Stimulated activated CD8-positive, alpha-beta memory T cell treated with anti-CD3 and anti-CD28 coated beads, Interleukin-15, amount 100 ng/mL, for 48 hours (primary cell): ENCODE measurements at regions not wholly inside any gene's neighbourhood (a gene's known extent, or its start where the extent isn't known, plus 50 kb on each side); places are given as distances from the start of the nearest gene placed in this dataset.
A peak's percentile ranks its signal among the peaks of the same experiment; 100 is the strongest.

ENCODE experiments used
- DNase-seq, 2 donors: peaks; one replicate each; pipeline ENCODE4 v3.0.0-alpha.2; 2020; ENCODE audit warnings: low read depth in 2 of 2

- peak in 1 of 2 donors; percentile 24 for DNase-seq
Measured at GRCh38 chr3:72375237-72376076, 472.8 kb downstream of the SHQ1 start.

- no peak for DNase-seq
Measured at GRCh38 chr3:72373139-72373538, 475.1 kb downstream of the SHQ1 start.

- no peak for DNase-seq
Measured at GRCh38 chr3:72372161-72372560, 476.1 kb downstream of the SHQ1 start.

GRCh38 chr3:72371431-72371830 is 476.8 kb downstream of the SHQ1 start:
- no peak for DNase-seq

DNA sequence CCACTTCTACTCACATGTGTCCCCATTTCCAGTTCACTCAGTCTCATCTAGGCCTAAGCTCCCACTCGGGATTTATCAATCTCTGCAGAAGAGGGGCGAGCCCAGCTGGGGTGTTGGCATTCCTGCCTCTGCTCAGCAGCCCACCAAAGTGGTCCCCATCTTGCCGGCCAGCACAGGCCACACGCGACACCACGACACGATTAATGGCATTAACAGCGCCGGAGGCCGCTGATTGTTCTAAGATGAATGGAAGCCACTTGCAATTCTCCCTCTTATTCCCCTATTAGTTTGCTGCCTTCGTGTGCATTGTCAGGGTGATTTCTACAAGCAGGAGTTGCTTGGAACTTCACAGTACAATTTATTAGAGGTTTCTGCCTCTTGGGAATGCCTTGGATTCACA is 477.3 kb downstream of the SHQ1 start:
- no peak for DNase-seq

DNA sequence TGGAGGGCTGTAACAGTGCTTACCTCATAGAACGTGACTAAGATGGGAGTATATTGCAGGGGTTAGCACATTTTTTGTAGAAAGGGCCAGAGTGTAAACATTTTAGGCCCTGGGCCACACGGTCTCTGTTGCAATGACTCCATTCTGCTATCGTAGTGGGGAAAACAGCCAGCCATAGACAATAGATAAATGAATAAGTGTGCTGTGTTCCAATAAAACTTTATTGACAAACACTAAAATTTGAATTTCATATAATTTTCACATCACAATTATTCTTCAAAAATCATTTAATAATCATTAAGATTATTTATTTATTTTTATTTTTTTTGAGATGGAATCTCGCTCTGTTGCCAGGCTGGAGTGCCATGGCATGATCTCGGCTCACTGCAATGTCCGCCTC is 478.6 kb downstream of the SHQ1 start:
- DNase-seq = no peak

- no peak for DNase-seq
Measured at GRCh38 chr3:72368331-72368975, 479.8 kb downstream of the SHQ1 start.

GRCh38 chr3:72361990-72362389 is 486.3 kb downstream of the SHQ1 start:
- DNase-seq = no peak

DNA sequence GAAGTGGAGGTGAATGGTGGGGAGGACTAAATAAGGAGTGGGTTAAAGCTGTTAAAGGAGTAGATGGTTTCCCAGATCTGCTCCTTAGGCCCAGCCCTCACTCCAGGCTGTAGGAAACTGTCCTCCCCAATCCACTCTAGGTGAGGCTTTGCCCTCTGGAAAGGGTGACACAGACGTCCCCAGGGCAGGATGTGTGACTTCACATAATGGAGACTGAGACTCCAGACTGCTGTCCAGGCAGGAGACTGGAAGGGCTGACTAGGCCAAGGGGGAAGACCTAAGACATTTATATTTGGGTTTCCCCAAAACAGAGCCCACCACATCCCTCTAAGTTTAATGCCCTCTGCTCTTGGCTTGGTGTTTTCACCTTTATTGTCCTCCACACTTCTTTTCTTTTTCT is 488.5 kb downstream of the SHQ1 start:
- no peak for DNase-seq

- no peak for DNase-seq
Measured at GRCh38 chr3:72355168-72355567, 493.1 kb downstream of the SHQ1 start.

- DNase-seq = no peak
Measured at GRCh38 chr3:72354486-72354885, 493.8 kb downstream of the SHQ1 start.

DNA sequence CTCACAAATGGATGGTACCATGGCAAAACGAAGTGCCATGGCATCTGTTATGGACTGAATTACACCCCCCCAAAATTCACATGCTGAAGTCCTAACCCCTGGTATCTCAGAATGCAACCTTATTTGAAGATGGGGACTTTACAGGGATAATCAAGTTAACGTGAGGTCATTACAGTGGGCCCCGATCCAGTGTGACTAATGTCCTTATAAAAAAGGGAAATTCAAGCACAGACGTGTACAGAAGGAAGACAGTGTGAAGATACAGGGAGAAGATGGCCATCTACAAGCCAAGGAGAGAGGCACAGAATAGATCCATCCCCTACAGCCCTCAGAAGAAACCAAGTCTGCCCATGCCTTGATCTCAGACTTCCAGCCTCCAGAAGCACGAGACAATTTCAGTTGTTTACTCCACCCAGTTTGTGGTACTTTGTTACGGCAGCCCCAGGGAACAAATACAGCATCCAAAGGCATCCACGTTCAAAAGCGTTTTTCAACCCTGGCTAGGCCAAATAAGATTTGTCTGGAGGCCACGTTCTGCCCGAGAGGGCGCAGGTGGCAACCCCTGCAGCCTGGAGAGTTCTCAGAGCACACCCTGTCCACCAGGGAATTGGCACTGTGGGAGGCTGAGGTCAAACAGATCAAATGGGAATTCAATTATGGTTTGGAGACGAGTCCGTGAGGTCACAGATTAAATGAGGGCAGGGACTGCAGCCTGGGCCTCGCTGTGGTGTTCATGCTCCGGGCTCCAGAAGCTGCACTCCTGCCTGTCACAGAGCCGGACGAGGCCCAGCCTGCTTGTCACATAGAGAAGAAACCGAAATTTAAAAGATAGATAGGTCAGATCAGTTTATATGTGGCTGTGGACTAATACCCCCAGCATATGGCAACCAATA is 494.8 kb downstream of the SHQ1 start:
- no peak for DNase-seq

GRCh38 chr3:72352176-72352575 is 496.1 kb downstream of the SHQ1 start:
- DNase-seq = no peak

DNA sequence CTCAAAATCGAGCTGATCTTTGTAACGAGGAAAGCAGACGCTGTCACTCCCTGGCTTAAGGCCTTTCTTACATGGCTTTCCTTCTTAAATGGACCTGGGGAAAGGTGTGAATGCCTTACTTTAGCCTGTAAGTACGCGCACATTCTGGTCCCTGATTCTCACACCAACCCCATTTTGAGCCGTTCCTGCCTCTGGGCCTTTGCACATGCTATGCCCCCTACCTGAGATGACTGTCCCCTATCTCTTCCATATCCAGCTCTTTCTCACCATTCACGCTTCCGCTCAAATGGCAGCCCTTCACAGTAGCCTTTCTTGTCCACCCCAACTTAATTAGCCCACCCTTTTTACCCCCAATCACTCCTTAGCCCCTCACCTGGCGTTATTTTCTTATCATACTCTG is 496.7 kb downstream of the SHQ1 start:
- no peak for DNase-seq

DNA sequence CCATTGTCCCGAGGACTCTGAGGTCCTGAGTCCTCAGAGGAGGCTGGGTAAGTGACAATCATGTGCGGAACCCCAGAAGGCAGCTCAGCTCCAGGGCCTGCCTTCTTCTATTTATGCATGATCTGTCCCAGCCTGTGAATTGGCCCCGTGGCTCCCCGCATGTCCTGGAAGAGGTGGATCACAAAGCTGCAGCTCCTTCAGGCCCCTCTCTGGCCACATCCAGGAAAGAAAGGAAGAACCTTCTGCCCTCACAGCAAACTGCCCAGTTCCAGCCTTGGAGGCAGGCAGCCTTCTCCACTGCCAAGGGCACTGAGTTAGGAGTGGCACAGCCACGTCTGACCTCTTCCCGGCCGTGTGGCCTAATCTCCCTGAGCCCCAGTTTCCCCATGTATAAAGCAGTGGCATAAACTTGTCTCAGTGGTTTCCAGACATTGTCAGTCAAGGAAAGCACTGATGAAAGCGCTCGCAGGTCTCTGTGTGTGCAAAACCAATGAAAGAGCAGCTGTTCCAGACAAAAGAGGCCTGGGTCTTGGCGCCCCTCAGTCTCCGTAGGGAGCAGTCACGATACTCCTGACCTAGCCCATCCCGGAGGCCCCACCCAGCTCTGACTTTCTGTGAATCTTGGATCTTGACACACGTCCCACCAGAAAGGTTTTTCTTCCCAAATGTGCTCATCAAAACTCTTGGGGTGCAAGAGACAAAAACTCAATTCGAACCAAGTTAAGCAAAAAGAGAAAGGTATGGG is 497.3 kb downstream of the SHQ1 start:
- DNase-seq = no peak

DNA sequence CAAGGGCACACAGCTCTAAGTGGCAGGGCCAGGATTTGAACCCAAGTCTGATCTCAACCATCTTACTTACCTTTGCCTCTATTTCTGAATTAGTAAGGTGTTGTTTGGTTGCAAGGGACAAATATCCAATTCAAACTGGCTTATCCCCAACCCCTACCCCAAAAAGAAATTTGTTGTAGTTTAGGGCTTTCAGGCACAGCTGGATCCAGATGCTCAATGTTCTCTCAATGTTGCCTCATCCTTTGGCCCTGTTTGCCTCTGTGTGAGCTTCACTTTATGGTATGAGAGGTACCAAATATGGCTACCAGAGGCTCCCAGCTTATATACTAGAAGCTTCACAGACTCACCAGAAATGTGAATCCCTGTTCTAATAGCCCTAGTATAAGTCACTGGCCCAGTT is 499.9 kb downstream of the SHQ1 start:
- DNase-seq = no peak

- DNase-seq = peak; percentile 53 to 66
Measured at GRCh38 chr3:72347819-72348319, 500.4 kb downstream of the SHQ1 start.

- no peak for DNase-seq
Measured at GRCh38 chr3:72346526-72346926, 501.7 kb downstream of the SHQ1 start.

- DNase-seq = no peak
Measured at GRCh38 chr3:72345980-72346379, 502.3 kb downstream of the SHQ1 start.

DNA sequence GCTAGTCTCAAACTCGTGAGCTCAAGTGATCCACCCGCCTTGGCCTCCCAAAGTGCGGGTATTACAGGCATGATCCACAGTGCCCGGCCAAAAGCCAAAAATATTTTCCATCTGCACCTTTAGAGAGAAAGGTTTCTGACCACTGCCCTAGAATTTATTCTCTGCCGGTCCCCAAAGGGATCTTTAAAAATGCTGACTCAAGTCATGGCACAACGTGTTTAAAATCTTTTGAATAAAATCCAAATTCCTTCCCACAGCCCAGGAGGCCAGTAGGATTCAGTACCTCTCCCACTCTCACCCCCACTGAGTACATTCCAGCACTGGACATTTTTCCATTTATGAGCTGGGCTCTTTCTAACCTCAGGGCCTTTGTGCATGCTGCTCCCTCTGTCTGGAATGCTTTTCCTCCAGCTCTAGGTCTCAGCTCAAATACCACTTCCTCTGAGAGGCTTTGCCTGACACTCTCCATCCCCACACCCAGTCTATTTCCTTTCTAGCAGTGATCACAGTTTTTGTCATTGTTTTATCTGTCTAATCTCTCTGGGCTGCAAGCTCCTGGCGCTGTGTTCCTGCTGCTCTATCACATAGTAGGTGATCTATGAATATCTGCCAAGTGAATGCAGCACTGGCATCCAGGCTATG is 502.9 kb downstream of the SHQ1 start:
- DNase-seq = no peak

DNA sequence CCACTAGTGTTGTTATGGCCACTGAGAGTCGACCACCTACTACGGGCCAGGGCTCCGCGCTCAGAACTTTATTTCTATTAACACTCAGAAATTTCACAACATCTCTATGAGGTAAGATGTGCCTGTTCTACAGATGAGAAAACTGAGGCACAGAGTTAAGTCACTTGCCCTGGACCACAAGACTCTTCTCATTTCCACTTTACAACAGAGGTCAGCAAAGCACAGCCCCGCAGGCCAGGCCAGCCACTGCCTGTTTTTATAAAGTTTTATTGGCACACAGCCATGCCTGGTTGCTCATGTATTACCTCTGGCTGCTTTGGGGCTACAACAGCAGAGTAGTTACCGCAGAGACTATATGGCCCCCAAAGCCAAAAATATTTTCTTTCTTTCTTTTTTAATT is 503.6 kb downstream of the SHQ1 start:
- DNase-seq = no peak
